Activated CD4-positive, alpha-beta T cell treated with anti-CD3 and anti-CD28 coated beads, Interleukin-2, amount 50 U/mL, for 24 hours (primary cell): ENCODE measurements at regions not wholly inside any gene's neighbourhood (a gene's known extent, or its start where the extent isn't known, plus 50 kb on each side); places are given as distances from the start of the nearest gene placed in this dataset.
"Not testable (repeated sequence)": the region's sequence is repeated elsewhere in the genome, so short reads cannot be mapped to it uniquely, and the experiment has no call there.

Experiments used
- DNase-seq, 2 donors: peaks; one replicate each; pipeline ENCODE4 v3.0.0-alpha.2; 2020; ENCODE audit warnings: low read depth in 1 of 2, low spot score in 1 of 2

DNA sequence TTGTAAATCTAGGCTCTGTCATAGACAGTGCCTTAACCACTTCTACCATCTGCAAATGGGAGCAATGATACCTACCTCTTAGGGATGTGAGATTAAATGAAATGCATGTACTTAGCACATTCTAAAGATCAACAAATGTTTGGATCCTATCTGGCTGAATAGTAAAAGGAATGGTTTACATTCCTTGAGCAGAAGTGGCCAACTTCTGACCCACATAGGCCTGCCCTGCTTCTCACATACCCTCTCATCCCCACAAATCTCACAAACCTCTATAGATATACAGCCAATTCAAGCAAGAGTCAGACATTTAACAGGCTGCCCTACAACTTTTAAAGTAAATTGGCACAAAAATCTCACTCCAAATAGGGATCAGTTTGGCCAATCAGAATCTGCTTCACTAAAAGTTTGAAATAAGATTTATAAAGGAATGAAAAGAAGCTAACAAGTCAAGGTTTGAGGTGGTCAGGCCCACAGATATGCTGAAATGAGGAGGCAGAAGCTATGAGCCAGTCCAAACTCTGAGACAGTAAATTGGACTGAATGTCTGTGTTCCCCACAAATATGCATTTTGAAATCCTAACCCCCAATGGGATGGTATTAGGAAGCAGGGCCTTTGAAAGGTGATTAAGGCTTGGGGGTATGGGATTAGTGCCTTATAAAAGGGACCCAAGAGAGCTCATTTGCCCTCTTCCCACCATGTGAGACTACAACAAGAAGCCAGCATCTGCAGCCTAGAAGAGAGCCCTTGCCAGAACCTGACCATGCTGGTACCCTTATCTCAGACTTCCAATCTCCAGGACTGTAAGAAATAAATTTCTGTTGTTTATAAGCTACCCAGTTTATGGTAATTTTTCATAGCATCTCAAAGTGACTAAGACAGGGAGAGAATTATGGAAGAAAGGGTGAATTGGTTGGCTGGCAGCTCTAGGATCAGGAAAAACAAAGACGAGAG, 227.8 kb upstream of the RBMS1 start:
- no peak for DNase-seq

GRCh38 chr2:160726046-160726445, 232.4 kb upstream of the RBMS1 start:
- no peak for DNase-seq

- no peak for DNase-seq
Observed at GRCh38 chr2:160730296-160730995, 236.8 kb upstream of the RBMS1 start.

- no peak for DNase-seq
Observed at GRCh38 chr2:160731415-160731814, 237.8 kb upstream of the RBMS1 start.

- no peak for DNase-seq
Observed at GRCh38 chr2:160731856-160732255, 238.2 kb upstream of the RBMS1 start.

DNA sequence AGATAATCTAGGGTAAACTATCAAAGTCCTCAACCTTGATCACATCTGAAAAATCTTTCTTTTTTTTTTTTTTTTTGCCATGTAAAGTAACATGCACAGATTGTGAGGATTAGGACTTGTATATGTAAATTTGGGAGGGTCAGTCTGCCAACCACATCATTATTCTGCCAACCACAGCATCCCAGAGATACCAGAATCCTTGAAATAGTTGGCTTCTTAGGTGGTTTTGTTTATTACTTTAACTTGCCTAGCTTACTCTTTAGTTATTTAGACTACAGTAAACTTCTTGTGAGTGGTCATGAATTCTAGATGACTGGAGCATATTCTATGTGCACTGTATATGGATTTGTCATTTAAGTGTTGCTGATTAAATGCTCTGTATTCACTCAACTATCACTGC, 242.1 kb upstream of the RBMS1 start:
- no peak for DNase-seq

DNA sequence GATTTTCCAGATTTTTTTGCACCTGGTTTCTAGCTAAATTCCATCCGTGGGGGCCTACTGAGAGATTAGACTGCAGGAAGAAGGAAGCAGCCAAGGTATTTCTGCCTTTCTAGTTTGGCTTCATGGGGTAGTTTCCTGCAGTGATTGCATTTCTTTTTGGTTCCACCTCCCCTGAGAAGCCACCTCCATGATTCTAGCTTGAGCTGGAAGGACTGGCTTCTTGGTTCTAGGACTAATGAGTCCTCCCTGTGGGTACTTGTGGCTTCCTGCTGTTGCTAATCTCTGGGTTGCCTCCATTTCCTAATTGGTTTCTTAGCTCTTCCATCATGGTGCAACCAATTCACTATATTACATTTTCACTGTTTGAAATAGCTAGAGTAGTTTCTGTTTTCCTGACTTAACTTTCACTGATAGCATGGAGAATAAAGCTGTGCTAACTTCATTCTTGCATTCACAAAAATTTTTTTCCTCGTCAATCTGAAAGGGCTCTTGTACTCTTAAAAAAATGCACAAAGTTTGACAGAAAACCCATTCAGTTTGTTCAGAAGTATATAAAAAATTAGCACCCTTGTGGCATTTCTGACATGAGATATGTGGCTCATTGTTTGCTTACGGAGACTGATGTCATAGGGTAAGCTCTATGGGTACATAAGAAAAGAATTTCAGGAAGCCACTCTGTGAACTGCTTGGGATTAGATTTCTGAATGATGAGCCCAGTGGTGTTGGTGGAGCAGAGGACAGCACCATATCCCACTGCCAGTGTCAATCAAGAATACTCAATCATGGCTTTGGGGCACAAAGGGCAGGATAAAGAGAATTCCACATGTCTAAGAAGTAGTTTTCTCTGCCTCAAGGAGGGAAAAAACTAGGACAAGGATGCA, 242.8 kb upstream of the RBMS1 start:
- DNase-seq = no peak

DNA sequence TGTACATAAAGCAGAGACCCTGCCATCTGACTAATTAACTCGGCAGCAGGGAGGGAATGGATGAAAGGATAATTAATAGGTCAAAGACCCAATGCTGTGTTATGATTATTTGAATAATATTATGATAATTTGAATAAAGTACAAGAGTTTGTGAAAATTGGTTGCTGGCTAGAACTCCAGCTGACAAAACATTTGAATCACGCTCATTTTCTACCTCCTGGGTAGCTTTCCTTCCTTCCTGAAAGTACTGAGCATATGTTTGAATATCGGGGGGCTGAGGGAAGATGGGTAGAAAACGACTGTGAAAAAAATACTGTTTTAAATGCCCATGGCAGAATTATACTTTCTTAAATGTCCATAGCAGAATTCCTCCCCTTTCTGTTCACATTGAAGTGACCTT, 243.6 kb upstream of the RBMS1 start:
- no peak for DNase-seq

DNA sequence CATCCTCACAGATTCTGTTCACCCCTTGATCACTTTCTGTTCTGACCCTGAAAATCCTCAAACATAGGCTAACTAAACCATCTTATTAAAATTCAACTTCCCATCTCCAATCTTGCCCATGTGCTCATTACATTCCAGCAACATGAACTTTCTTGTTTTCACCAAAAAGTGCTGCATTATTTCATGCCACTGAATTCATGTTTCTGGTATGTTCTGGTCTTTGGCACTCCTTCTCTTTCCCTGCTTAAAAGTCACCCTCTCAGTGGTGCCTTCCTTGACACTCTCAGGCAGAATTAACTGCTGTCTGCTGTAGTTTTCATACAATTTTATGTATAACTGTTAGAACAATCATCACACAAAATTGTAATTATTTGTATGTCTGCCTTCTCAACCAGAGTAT, 247.7 kb upstream of the RBMS1 start:
- DNase-seq = no peak

DNA sequence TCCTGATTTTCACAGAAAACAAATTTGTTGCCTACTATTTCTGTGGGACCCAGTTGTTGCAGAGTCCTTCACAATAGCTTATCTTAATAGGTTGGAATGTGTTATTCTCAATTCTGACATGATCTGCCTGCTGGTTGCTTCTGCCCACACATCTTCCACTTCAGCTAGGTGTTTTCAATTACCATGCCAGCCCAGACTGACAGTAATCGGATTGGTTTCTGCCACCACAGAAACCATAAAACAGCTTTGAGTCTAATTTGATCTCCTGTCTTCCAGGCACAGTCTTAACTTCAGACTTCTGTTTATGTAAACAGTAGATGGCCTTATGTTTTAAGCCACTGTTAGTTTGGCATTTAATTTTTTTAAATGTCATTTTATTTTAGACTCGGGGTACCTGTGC, 248.2 kb upstream of the RBMS1 start:
- no peak for DNase-seq

DNA sequence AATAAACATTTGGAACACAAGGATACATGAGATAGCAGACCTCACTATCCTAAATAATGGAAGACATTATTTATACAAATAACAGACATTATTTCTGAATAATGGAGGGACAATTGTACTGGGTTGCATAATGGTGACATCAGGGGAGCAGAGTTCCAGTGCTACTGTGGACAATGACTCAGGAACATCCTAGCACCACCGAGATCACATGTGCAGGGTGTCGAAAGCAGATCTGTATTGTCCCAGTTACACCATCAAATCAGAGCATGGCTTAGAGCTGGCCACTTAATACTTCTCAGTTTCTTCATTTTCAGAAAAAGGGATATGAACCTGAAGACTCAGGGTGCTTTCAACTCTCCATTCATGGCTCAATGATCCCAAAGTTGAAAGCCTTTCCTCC, 249.1 kb upstream of the RBMS1 start:
- no peak for DNase-seq

DNA sequence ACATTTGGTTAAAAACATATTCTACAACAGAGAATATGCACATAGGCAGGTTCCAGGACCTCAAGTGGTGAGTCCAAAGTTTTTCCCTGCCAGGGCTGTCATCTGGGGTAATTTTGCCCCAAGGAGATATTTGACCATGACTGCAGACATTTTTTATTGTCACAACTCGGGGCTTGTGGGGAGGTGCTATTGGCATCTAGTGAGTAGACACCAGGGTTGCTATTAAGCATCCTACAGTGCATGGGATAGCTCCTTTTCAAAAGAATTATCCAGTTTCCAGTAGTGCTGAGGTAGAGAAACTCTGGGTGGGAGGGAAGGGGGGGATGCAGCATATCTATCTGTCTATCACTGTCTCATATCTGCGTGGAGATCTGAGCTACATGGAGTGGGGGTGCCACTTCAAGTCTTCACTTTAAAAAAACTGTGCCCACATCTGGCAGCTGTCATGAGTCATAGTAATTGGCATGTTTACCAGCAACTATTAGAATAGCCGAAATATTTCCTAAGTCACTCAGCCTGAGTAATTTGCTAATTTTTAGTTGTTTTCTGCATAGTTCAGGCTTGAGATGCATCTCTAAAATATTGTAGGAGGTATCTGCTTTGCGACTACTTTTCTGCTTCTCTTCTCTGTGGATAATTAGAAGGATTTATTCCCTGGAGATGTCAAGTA, 254.0 kb upstream of the RBMS1 start:
- DNase-seq = no peak

DNA sequence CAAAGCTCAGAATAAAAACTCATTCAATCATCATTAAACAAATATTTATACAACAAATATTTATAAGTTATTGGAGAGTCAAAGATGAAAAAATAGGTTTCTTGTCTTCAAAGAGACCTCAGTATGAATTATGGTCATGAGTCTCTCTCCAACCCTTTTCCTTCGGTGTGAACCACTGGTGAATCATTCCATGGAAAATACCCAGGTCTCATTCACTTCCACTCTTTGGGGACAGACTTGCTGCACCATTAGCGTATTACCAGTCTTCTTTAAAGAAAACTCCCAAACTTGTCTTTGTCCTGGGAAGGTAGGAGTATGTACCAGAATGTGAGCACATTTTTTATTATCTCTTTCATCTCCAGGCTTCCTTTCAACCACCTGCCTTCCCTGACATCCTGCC, 257.4 kb upstream of the RBMS1 start:
- no peak for DNase-seq

- DNase-seq = no peak
Observed at GRCh38 chr2:160752475-160753330, 259.1 kb upstream of the RBMS1 start.

- no peak for DNase-seq
Observed at GRCh38 chr2:160753331-160753654, 259.7 kb upstream of the RBMS1 start.

GRCh38 chr2:160753960-160754359, 260.4 kb upstream of the RBMS1 start:
- no peak for DNase-seq

DNA sequence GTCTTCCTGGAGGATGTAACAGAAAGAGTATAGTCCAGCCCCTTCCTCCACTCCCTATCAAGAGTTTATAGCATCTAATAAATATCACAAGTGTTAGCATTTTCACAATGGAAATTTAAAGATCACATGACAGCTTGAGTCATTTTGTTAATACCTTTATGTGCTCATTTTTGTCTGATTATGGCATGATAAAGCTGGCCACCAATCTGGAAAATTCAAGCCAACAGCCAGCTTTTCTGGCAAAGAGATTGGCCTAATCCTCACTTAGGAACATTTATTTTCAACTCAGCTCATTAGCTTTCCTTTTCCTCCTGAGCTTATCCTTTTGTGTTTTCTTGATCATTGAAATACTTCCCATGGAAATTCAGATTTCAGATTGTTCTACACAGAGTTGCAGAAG, 262.9 kb upstream of the RBMS1 start:
- no peak for DNase-seq

DNA sequence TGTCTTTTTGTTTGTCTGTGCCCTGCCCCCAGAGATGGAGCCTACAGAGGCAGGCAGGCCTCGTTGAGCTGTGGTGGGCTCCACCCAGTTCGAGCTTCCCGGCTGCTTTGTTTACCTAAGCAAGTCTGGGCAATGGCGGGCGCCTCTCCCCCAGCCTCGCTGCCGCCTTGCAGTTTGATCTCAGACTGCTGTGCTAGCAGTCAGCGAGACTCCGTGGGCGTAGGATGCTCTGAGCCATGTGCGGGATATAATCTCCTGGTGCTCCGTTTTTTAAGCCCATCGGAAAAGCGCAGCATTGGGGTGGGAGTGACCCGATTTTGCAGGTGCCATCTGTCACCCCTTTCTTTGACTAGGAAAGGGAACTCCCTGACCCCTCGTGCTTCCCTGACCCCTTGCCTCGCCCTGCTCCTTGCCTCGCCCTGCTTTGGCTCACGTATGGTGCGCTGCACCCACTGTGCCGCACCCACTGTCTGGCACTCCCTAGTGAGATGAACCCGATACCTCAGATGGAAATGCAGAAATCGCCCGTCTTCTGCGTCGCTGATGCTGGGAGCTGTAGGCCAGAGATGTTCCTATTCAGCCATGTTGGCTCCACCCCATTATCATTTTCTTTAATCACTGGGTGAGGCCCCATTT, 269.0 kb upstream of the RBMS1 start:
- DNase-seq = not testable (repeated sequence)

DNA sequence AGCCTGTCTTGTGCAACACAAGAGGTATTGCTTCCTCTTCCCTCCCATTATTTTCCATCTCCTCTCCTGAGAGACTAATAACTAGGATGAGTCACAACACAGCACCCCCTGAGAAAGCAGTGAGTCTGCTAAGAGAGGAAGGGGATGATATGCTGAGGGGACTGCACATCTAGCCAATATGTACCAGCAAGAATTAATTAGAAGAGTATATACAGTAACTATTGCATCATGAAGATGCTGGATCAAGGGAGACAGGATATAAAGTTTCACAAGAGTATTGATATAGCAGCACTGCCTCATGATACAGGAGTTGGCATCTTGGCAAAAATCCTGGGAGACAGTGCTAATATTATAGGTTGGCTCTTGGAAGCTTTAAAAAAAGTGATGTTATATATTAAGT, 289.9 kb upstream of the RBMS1 start:
- no peak for DNase-seq

GRCh38 chr2:160784034-160784433, 290.4 kb upstream of the RBMS1 start:
- no peak for DNase-seq
